Pancreas (tissue), 10 donors: ENCODE measurements at regions not wholly inside any gene's neighbourhood (a gene's known extent, or its start where the extent isn't known, plus 50 kb on each side); places are given as distances from the start of the nearest gene placed in this dataset.
A peak's percentile ranks its signal among the peaks of the same experiment; 100 is the strongest.
"Not testable (repeated sequence)": the region's sequence is repeated elsewhere in the genome, so short reads cannot be mapped to it uniquely, and the experiment has no call there.

Experiments
- ATAC-seq, 4 donors: fragments of 200-7000 bp; cut with Tn5 transposase; one replicate each; pipeline versions ENCODE4 v1.8.0 to v1.9.1; 2020; ENCODE audit warnings: mild to moderate bottlenecking in 4 of 4, moderate library complexity in 4 of 4
- DNase-seq, 6 donors: peaks; one replicate each; pipeline ENCODE4 v3.0.0-alpha.2; 2020
- FAIRE-seq: peaks from 2 replicates; lab custom pipeline; 2012; peaks lifted over from hg19 to GRCh38; lab: Jason Lieb, UNC
- H3K27ac ChIP-seq, 4 donors: fragments of 200-600 bp; sonication (generic); 1 replicate in 3 of 4; 2 replicates in 1 of 4; pipeline versions ENCODE4 v1.5.0 to v1.8.0; 2020
- H3K27me3 ChIP-seq, 4 donors: fragments of 200-600 bp; one replicate each; pipeline ENCODE4 v1.8.0; 2021
- H3K36me3 ChIP-seq, 3 donors: fragments of 200-600 bp; sonication (generic) in 1 of 3; one replicate each; pipeline versions ENCODE4 v1.5.0 to v1.8.0; 2020 to 2021
- H3K4me1 ChIP-seq, 3 donors: fragments of 200-600 bp; one replicate each; pipeline ENCODE4 v1.8.0; 2021
- H3K4me3 ChIP-seq, 4 donors: fragments of 200-600 bp; sonication (generic) in 2 of 4; one replicate each; pipeline versions ENCODE4 v1.5.0 to v1.8.0; 2020 to 2021
- H3K9me3 ChIP-seq, 4 donors: fragments of 200-600 bp; one replicate each; pipeline ENCODE4 v1.8.0; 2021
- CTCF ChIP-seq, 4 donors: fragments of 200-600 bp; sonication (generic) in 3 of 4; IDR thresholded peaks; one replicate each; pipeline versions ENCODE4 v1.5.0 to v1.8.0; 2021; ENCODE audit warnings: antibody characterized with exemption in 4 of 4
- WGBS, 2 donors: extraction: QIAGEN DNeasy Blood & Tissue Kit; methylation state at CpG; one replicate each; pipeline ENCODE4 v1.1.7; 2013; 5-methylcytosine and 5-hydroxymethylcytosine counted together
- intact Hi-C, 3 donors: fragments of 100-400 bp; cut with DNase I; formaldehyde crosslinking; loops; one replicate each; pipeline versions ENCODE4 v1.11.1 to v1.14.2; 2022
- donor health status: healthy with polysubstance abuse.
- donor health status: DM: no; HTN: no; CAD: no; lungs with moderate emphysema.
- donor health status: DM: no; HTN: no; CAD: no.
- donor health status: control.
- donor health status: control.
- donor health status: Bipolar disorder and iron deficiency.
- donor health status: DM: yes; HTN: yes; CAD: no.
- donor health status: DM: no; HTN: no; CAD: no.
- donor health status: DM: no; HTN: no; CAD: no.
- donor health status: DM: yes; HTN: yes; CAD: no.

- H3K36me3 ChIP-seq: no peaks in the 10 kb centered on the region
- WGBS, 2 donors: 9 to 18% methylated on average over 6 of the region's 6 CpGs
- no peak overlapping the region for H3K4me3 ChIP-seq
- intact Hi-C loops: no loop called here
- DNase-seq (no peak), FAIRE-seq (no peak), ATAC-seq (peak; percentile 17 to 62 (median 55))
- H3K9me3 ChIP-seq: no peaks in the 10 kb centered on the region
- H3K4me1 ChIP-seq: no peaks in the 10 kb centered on the region
- no peaks in the 10 kb centered on the region for H3K27me3 ChIP-seq
- peak overlapping the region in 2 of 4 donors; percentile 23 to 33 for H3K27ac ChIP-seq
- no peak for TF ChIP-seq CTCF (IDR thresholded peaks at IDR 0.05)
These were observed 193.8 kb upstream of the CXorf51B start for GRCh38 chrX:146615628-146616348.

GRCh38 chrX:146619943-146620342 lies 189.6 kb upstream of the CXorf51B start:
- WGBS, 2 donors: 82 to 84% methylated on average over 27 to 29 of the region's 29 CpGs
- H3K27me3 ChIP-seq, H3K36me3 ChIP-seq, H3K27ac ChIP-seq, H3K4me3 ChIP-seq, intact Hi-C loops, H3K9me3 ChIP-seq, H3K4me1 ChIP-seq, FAIRE-seq, ATAC-seq: not testable (repeated sequence)
- DNase-seq: peak in 1 of 6 donors; percentile 56

- intact Hi-C loops: no loop called here
- H3K4me3 ChIP-seq: no peak overlapping the region
- ATAC-seq (no peak), DNase-seq (no peak), FAIRE-seq (no peak)
- H3K27ac ChIP-seq: no peak overlapping the region
- no peaks in the 10 kb centered on the region for H3K4me1 ChIP-seq
- no peaks in the 10 kb centered on the region for H3K27me3 ChIP-seq
- H3K36me3 ChIP-seq: no peaks in the 10 kb centered on the region
- 19 to 43% methylated on average over 1 of the region's 1 CpG for whole genome bisulfite sequencing, 2 donors
- peaks cover 0 to 3% (median 0%) of the 10 kb centered on the region in 4 donors for H3K9me3 ChIP-seq
- no peak for TF ChIP-seq CTCF (IDR thresholded peaks at IDR 0.05)
These were observed 151.2 kb upstream of the CXorf51B start for GRCh38 chrX:146658379-146658778.

- DNase-seq (no peak), ATAC-seq (no peak), FAIRE-seq (no peak)
- no peak overlapping the region for H3K4me3 ChIP-seq
- H3K4me1 ChIP-seq: no peaks in the 10 kb centered on the region
- no peaks in the 10 kb centered on the region for H3K27me3 ChIP-seq
- WGBS, 2 donors: 60 to 69% methylated on average over 2 of the region's 2 CpGs
- no peak for TF ChIP-seq CTCF (IDR thresholded peaks at IDR 0.05)
- no peak overlapping the region for H3K27ac ChIP-seq
- H3K36me3 ChIP-seq: no peaks in the 10 kb centered on the region
- intact Hi-C loops: no loop called here
- H3K9me3 ChIP-seq: no peaks in the 10 kb centered on the region
These were observed 101.8 kb upstream of the CXorf51B start for GRCh38 chrX:146707781-146708180.

- 55 to 67% methylated on average over 5 of the region's 5 CpGs for WGBS, 2 donors
- H3K36me3 ChIP-seq, H3K9me3 ChIP-seq, H3K4me3 ChIP-seq, H3K4me1 ChIP-seq, H3K27me3 ChIP-seq, intact Hi-C loops, ATAC-seq, FAIRE-seq, DNase-seq, H3K27ac ChIP-seq: not testable (repeated sequence)
These were observed 100.7 kb upstream of the CXorf51B start for GRCh38 chrX:146708866-146709265.

GRCh38 chrX:146754268-146754667 lies 55.3 kb upstream of the CXorf51B start:
- ATAC-seq (no peak), FAIRE-seq (no peak), DNase-seq (no peak)
- H3K9me3 ChIP-seq: no peaks in the 10 kb centered on the region
- 11 to 21% methylated on average over 3 of the region's 3 CpGs for WGBS, 2 donors
- no peak overlapping the region for H3K27ac ChIP-seq
- H3K4me3 ChIP-seq: no peak overlapping the region
- H3K4me1 ChIP-seq: no peaks in the 10 kb centered on the region
- H3K36me3 ChIP-seq: no peaks in the 10 kb centered on the region
- H3K27me3 ChIP-seq: no peaks in the 10 kb centered on the region
- intact Hi-C loops: no loop called here
- TF ChIP-seq CTCF (IDR thresholded peaks at IDR 0.05): no peak
